GM23248 (cell line): ENCODE measurements at regions not wholly inside any gene's neighbourhood (a gene's known extent, or its start where the extent isn't known, plus 50 kb on each side); places are given as distances from the start of the nearest gene placed in this dataset.

ENCODE experiments used
- EZH2 ChIP-seq: fragments of 200-600 bp; sonication (generic); IDR thresholded peaks from 2 replicates; pipeline ENCODE4 v1.6.1; 2018; ENCODE audit warnings: antibody characterized with exemption, mild to moderate bottlenecking; ENCODE audit not compliant: insufficient read depth, poor library complexity, severe bottlenecking
- EZH2phosphoT487 ChIP-seq: fragments of 200-600 bp; sonication (generic); IDR thresholded peaks from 2 replicates; pipeline ENCODE4 v1.6.1; 2018; ENCODE audit warnings: antibody characterized with exemption, moderate library complexity, mild to moderate bottlenecking, low read depth; ENCODE audit not compliant: insufficient read depth

GRCh38 chr1:218990019-218990418 is 183.7 kb upstream of the LYPLAL1 start:
- TF ChIP-seq EZH2 (no peak), EZH2phosphoT487 (no peak)
